ENCODE measurements at regions not wholly inside any gene's neighbourhood (a gene's known extent, or its start where the extent isn't known, plus 50 kb on each side); places are given as distances from the start of the nearest gene placed in this dataset.

DNA sequence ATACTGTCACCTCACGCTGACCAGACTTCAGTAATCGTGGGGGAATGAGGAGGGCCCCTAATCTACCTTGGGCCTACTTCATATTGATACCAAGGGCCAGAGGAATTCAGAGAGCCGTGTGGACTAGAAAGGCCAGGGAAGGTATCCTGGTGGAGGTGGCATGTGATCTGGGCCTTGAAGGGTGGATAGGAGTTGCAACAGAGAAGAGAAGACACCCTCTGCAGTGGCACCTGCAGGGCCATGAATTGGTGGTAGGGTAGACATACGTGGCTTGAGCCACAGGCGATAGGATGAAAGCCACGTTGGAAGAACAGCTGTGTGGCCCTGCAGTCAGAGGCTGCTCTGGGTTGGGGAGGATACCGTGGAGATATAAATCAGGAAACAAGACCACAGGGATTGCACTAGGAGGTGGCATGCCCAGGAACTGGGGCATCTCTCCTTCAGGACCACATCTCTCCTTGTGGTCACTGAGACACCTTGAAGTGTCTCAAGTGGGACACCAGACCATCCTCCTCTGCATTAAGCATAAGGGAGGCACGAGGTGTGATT is 141.4 kb downstream of the CYP26B1 start:
- Mint-ChIP-seq H3K9me3 (peaks cover 0 to 5% (median 0%) of the 10 kb centered on the region in 7 donors), H3K4me1 (no peaks in the 10 kb centered on the region), H3K27me3 (peaks cover 0 to 9% (median 6%) of the 10 kb centered on the region in 3 donors), H3K4me3 (no peak overlapping the region), H3K27ac (peak overlapping the region in 1 of 6 donors; percentile 34), H3K36me3 (no peaks in the 10 kb centered on the region)
- ATAC-seq (ENCODE audit: low read depth in 2 of 2) = no peak
- no peak for DNase-seq

DNA sequence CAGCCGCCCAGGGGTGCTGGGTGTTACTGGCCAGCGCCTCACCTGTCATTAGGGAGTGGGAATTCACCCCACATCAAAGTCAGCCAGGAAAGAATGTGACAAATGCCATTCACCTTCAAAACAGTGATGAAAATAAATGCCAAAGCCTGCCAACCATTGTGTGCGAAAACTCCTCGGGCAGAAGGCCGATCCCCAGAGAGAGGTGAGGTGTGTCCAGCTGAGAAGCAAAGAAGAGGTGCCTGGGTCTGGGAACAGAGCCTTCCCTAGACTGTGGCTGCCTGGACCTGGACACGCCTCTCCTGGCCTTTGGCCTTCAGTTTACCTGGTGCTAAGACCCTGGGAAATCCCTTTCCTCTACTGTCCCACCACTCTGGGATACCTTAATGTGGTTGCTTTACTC is 142.7 kb downstream of the CYP26B1 start:
- H3K36me3 Mint-ChIP-seq = no peaks in the 10 kb centered on the region
- peaks cover 0 to 5% (median 0%) of the 10 kb centered on the region in 7 donors for H3K9me3 Mint-ChIP-seq
- peak overlapping the region in 1 of 6 donors; percentile 39 for H3K27ac Mint-ChIP-seq
- ATAC-seq (ENCODE audit: low read depth in 2 of 2) (no peak), DNase-seq (no peak)
- peaks cover 0 to 11% (median 7%) of the 10 kb centered on the region in 3 donors for H3K27me3 Mint-ChIP-seq
- no peak overlapping the region for H3K4me3 Mint-ChIP-seq
- no peaks in the 10 kb centered on the region for H3K4me1 Mint-ChIP-seq

DNA sequence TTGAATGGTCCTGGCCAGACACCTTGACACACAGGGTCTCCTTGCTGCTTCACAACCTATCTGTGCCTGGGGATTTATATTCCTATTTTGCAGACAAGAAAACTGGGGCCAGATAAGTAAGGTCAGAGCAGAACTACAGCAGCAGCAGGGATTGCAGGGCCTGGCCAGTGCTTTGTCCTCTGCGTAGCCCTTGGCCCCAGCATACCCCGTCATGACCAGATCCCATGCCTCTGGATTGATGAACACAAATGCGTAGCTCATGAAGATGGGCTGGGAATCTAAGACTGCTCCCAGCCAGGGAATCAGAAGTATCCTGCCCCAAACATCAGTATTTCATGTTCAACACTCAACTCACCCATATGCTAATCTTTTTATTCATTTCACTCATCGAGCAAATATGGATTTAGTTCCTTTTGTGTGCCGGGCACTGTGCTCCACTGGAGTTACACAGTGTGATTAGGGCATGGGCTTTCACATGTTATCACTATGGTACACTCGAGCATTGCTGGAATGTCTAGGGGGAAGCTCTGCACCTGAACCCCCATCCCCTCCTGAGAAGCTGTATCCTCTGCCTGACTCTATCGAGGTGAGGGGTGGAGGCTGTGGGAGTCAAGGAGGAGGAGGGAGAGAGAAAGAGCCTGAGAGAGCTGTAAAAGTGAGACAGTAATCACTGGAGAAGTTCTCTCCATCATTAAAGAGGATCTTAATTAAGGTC is 143.3 kb downstream of the CYP26B1 start:
- Mint-ChIP-seq H3K4me3 (no peak overlapping the region), H3K9me3 (peaks cover 0 to 5% (median 0%) of the 10 kb centered on the region in 7 donors), H3K27me3 (peaks cover 0 to 11% (median 7%) of the 10 kb centered on the region in 3 donors), H3K4me1 (no peaks in the 10 kb centered on the region), H3K36me3 (no peaks in the 10 kb centered on the region), H3K27ac (no peak overlapping the region)
- DNase-seq (no peak), ATAC-seq (ENCODE audit: low read depth in 2 of 2) (no peak)

- Mint-ChIP-seq H3K27ac (no peak overlapping the region), H3K36me3 (no peaks in the 10 kb centered on the region), H3K4me3 (no peak overlapping the region), H3K27me3 (peaks cover 0 to 11% (median 7%) of the 10 kb centered on the region in 3 donors), H3K4me1 (no peaks in the 10 kb centered on the region), H3K9me3 (peaks cover 0 to 5% (median 0%) of the 10 kb centered on the region in 7 donors)
- ATAC-seq (ENCODE audit: low read depth in 2 of 2) = no peak
- no peak for DNase-seq
These were observed 143.9 kb downstream of the CYP26B1 start for GRCh38 chr2:72003796-72004195.

DNA sequence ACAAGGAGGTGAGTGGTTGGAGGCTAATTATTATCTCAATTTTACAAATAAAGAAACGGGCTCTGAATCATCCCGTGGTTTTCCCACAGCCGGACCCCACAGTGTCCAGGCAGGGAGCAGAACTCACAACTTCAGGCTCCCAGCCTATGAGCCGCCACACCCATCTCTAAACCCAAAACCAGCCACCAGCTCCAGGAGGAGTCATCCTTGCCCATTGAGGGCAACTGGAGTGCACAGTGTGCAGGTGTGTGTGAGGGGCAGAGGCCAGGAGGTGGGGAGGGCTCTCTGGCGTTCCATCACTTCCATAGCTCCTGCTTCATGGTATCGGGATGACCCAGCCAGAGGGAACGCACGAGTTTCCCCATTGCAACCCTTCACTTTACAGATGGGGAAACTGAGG is 144.5 kb downstream of the CYP26B1 start:
- Mint-ChIP-seq H3K9me3 (peaks cover 0 to 5% (median 0%) of the 10 kb centered on the region in 7 donors), H3K36me3 (no peaks in the 10 kb centered on the region), H3K4me3 (no peak overlapping the region), H3K27me3 (peaks cover 0 to 11% (median 11%) of the 10 kb centered on the region in 3 donors), H3K4me1 (no peaks in the 10 kb centered on the region), H3K27ac (no peak overlapping the region)
- ATAC-seq (ENCODE audit: low read depth in 2 of 2) (no peak), DNase-seq (no peak)

DNA sequence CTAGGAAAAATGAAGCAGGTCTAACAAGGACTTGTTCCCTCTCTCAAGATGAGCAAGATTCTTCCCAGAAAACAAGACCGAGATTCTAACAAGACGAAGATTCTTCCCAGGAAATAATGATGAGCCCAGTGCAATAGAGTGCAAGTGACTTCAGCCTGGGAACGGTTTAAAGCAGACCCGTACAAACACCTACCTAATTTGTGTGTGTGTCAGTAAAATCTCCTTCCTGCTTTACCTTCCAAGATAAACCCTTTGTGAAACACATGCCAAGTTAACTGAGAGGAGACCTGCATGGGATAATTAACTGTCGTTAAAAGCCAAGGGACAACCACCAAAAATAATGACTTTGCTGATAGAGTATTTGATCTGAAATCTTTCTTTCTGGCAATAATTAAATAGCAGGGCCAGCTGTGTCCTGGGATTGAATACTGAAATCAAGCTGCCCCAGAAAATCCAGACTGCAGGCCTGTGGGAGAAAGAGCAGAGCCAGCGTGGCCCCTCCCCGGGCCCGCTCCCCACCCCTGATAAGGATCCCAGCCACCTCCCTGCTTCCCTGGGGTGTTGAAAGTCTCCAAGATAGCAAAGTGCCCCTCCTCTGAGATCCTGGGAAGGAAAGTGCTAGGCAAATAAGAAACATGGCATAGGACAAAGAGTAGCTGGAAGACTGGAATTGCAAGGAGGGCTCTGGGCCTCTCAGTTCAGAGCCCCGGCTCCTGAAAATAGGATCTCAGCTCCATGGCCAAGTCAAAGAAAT is 145.5 kb downstream of the CYP26B1 start:
- Mint-ChIP-seq H3K4me3 (no peak overlapping the region), H3K36me3 (no peaks in the 10 kb centered on the region), H3K27ac (peak overlapping the region in 1 of 6 donors; percentile 15), H3K9me3 (peaks cover 0 to 5% (median 0%) of the 10 kb centered on the region in 7 donors), H3K27me3 (peaks cover 0 to 11% (median 11%) of the 10 kb centered on the region in 3 donors), H3K4me1 (no peaks in the 10 kb centered on the region)
- no peak for DNase-seq
- ATAC-seq (ENCODE audit: low read depth in 2 of 2) = no peak

DNA sequence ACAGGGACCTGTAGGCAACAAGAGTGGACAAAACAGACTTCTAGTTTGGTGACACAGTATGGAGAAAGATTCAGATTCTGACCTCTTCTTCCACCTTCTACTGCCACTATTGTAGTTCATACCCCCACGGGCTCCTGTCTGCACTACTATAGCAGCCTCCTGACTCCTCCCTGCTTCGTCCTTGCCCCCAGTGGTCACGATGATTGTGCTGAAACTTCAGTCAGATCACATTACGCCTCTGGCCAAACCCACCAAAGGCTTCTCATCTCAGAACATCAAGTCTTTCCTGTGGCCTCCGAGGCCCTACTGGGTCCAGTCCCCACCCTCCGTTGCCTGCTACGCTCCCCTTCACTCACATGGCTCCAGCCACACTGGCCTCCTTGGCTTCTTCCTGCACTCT is 147.6 kb downstream of the CYP26B1 start:
- peaks cover 0 to 5% (median 2%) of the 10 kb centered on the region in 7 donors for H3K9me3 Mint-ChIP-seq
- no peak for ATAC-seq (ENCODE audit: low read depth in 2 of 2)

GRCh38 chr2:71999580-71999979 is 148.1 kb downstream of the CYP26B1 start:
- no peak overlapping the region for H3K27ac Mint-ChIP-seq
- H3K4me1 Mint-ChIP-seq = no peaks in the 10 kb centered on the region
- no peak for ATAC-seq (ENCODE audit: low read depth in 2 of 2)
- peaks cover 0 to 11% (median 11%) of the 10 kb centered on the region in 3 donors for H3K27me3 Mint-ChIP-seq
- peaks cover 0 to 5% (median 2%) of the 10 kb centered on the region in 7 donors for H3K9me3 Mint-ChIP-seq
- H3K4me3 Mint-ChIP-seq = no peak overlapping the region
- DNase-seq = no peak
- no peaks in the 10 kb centered on the region for H3K36me3 Mint-ChIP-seq

More for the DNA sequence above, 147.6 kb downstream of the CYP26B1 start:
- DNase-seq = no peak
- Mint-ChIP-seq H3K27me3 (peaks cover 0 to 11% (median 11%) of the 10 kb centered on the region in 3 donors), H3K27ac (no peak overlapping the region), H3K4me3 (no peak overlapping the region), H3K36me3 (no peaks in the 10 kb centered on the region), H3K4me1 (no peaks in the 10 kb centered on the region)

DNA sequence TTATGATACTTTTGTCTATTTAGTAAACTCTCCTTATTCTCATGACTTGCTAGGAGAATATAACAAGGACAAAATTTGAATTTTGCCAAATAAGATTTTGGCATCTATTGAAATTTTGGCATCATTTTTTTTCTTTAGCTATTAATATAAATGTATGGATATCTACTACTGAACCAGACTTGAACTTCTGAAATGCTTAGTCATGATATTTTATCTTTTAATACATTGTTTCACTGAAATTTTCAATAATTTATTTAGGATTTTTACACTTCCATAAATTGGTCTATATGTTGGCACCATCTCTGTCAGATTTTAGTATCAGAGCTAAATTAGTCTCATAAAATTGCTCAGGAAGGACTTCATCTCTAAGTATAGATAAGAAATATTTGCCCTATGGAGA is 149.8 kb downstream of the CYP26B1 start:
- ATAC-seq (ENCODE audit: low read depth in 2 of 2) (no peak), DNase-seq (no peak)
- Mint-ChIP-seq H3K27me3 (peaks cover 0 to 11% (median 9%) of the 10 kb centered on the region in 3 donors), H3K27ac (no peak overlapping the region), H3K36me3 (no peaks in the 10 kb centered on the region), H3K4me1 (no peaks in the 10 kb centered on the region), H3K4me3 (no peak overlapping the region), H3K9me3 (peaks cover 0 to 6% (median 2%) of the 10 kb centered on the region in 7 donors)

DNA sequence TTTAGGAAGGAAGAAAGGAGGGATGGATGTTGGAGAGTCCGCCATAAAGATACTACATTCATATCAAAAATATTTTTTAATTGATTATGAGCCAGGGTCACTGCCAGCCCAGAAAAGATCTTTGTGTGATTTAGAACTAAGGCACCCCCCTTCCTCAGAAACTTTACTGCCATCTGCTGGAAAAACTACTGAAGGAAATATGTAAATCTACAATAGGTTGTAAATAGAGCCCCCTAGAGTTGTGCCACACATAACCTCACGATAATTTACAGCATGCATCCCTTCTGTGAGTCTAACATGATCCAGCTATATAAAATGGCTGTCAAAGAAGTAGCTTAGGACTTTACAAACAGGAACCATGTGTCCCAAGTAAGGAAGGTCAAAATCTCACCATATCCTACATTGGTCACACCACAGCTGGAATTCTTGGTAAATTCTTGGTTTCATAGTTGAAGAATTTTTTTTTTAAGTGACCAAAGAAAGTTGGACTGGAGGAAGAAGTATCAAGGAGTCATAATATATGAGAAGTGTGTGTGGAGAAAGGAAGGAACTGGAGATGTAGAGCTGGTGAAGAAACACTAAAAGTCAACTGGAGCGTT is 152.5 kb downstream of the CYP26B1 start:
- Mint-ChIP-seq H3K36me3 (no peaks in the 10 kb centered on the region), H3K27ac (no peak overlapping the region), H3K27me3 (peaks cover 0 to 3% (median under 1%) of the 10 kb centered on the region in 3 donors), H3K9me3 (peaks cover 0 to 12% (median 4%) of the 10 kb centered on the region in 7 donors), H3K4me1 (no peaks in the 10 kb centered on the region), H3K4me3 (no peak overlapping the region)
- ATAC-seq (ENCODE audit: low read depth in 2 of 2) (no peak), DNase-seq (no peak)

DNA sequence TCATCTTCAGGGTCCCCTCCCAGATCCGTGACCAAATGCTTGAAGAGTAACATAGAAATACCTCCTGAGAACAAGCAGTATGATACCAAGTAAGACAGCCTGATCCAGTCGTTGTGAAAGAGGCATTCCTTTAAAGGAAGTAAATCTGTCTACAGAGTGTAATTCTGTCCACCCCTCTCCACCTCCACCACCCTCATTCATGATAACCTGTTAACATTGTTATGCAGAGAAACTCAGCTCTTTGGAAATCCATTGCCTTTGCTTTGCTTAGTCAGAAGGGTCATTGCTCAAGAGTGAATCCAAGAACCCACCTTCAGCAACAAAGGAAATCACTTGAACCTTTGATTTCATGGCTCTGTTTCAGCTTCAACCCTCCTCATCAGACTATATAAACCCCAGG is 155.6 kb downstream of the CYP26B1 start:
- Mint-ChIP-seq H3K27ac (peak overlapping the region in 1 of 6 donors; percentile 18), H3K4me3 (no peak overlapping the region), H3K4me1 (no peaks in the 10 kb centered on the region), H3K27me3 (no peaks in the 10 kb centered on the region), H3K36me3 (no peaks in the 10 kb centered on the region), H3K9me3 (peaks cover 0 to 13% (median 3%) of the 10 kb centered on the region in 7 donors)
- no peak for ATAC-seq (ENCODE audit: low read depth in 2 of 2)
- DNase-seq = no peak

DNA sequence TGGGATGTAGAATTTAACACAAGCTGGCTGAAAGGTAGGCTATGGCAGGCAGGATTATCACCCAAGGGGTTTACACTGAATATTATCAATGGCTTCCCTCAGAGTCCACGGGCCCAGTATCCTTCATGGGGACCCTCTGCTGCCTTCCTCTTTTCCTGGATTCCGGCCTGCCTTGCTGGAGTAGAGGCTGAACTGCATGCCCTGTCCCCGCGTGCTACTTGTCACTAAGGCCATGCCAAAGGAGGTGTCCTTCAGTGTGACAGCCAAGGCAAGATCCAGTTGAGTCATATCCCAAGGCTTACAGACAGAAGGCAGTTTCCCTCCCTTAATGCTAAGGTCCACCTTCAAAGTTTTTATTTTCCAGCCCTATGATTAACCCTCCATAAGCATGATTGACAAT is 156.3 kb downstream of the CYP26B1 start:
- H3K4me1 Mint-ChIP-seq = no peaks in the 10 kb centered on the region
- no peaks in the 10 kb centered on the region for H3K27me3 Mint-ChIP-seq
- DNase-seq (no peak), ATAC-seq (ENCODE audit: low read depth in 2 of 2) (no peak)
- H3K4me3 Mint-ChIP-seq = no peak overlapping the region
- no peak overlapping the region for H3K27ac Mint-ChIP-seq
- H3K36me3 Mint-ChIP-seq = no peaks in the 10 kb centered on the region
- H3K9me3 Mint-ChIP-seq = peaks cover 0 to 13% (median 3%) of the 10 kb centered on the region in 7 donors

GRCh38 chr2:71990826-71991225 is 156.8 kb downstream of the CYP26B1 start:
- no peak for ATAC-seq (ENCODE audit: low read depth in 2 of 2)
- Mint-ChIP-seq H3K4me3 (no peak overlapping the region), H3K4me1 (no peaks in the 10 kb centered on the region), H3K36me3 (peaks cover 0 to 2% of the 10 kb centered on the region in 2 donors), H3K27me3 (no peaks in the 10 kb centered on the region), H3K9me3 (peaks cover 0 to 13% (median 3%) of the 10 kb centered on the region in 7 donors), H3K27ac (no peak overlapping the region)
- DNase-seq = no peak

All from naive B cell (primary cell).